Activated T-helper 2 cell treated with anti-CD3 and anti-CD28 coated beads, Interferon-gamma antibody, Interleukin-2, Interleukin-4, amounts not matched to agents 10 μg/mL and 5 μg/mL and 100 μg/mL, durations not matched to agents 14 hours and 24 hours and 36 hours (primary cell): ENCODE measurements at regions not wholly inside any gene's neighbourhood (a gene's known extent, or its start where the extent isn't known, plus 50 kb on each side); places are given as distances from the start of the nearest gene placed in this dataset.
"Not testable (repeated sequence)": the region's sequence is repeated elsewhere in the genome, so short reads cannot be mapped to it uniquely, and the experiment has no call there.

Source experiments
- DNase-seq: peaks from one replicate; pipeline ENCODE4 v3.0.0; 2021; ENCODE audit warnings: low spot score
- H3K27ac Mint-ChIP-seq: one replicate; pipeline ENCODE4 v1.8.0; 2021; ENCODE audit warnings: mixed read lengths
- H3K27me3 Mint-ChIP-seq: one replicate; pipeline ENCODE4 v1.8.0; 2021; ENCODE audit warnings: low read depth, mixed read lengths
- H3K36me3 Mint-ChIP-seq: one replicate; pipeline ENCODE4 v1.8.0; 2021; ENCODE audit warnings: low read depth, mixed read lengths
- H3K4me1 Mint-ChIP-seq: one replicate; pipeline ENCODE4 v1.8.0; 2021; ENCODE audit warnings: low read depth, mixed read lengths
- H3K4me3 Mint-ChIP-seq: one replicate; pipeline ENCODE4 v1.8.0; 2021; ENCODE audit warnings: low read depth, mild to moderate bottlenecking, moderate library complexity, mixed read lengths
- H3K9me3 Mint-ChIP-seq: one replicate; pipeline ENCODE4 v1.8.0; 2021; ENCODE audit warnings: mixed read lengths
- intact Hi-C: fragments of 100-400 bp; cut with micrococcal nuclease; formaldehyde crosslinking; loops from one replicate; pipeline ENCODE4 v1.15.1; 2023

DNA sequence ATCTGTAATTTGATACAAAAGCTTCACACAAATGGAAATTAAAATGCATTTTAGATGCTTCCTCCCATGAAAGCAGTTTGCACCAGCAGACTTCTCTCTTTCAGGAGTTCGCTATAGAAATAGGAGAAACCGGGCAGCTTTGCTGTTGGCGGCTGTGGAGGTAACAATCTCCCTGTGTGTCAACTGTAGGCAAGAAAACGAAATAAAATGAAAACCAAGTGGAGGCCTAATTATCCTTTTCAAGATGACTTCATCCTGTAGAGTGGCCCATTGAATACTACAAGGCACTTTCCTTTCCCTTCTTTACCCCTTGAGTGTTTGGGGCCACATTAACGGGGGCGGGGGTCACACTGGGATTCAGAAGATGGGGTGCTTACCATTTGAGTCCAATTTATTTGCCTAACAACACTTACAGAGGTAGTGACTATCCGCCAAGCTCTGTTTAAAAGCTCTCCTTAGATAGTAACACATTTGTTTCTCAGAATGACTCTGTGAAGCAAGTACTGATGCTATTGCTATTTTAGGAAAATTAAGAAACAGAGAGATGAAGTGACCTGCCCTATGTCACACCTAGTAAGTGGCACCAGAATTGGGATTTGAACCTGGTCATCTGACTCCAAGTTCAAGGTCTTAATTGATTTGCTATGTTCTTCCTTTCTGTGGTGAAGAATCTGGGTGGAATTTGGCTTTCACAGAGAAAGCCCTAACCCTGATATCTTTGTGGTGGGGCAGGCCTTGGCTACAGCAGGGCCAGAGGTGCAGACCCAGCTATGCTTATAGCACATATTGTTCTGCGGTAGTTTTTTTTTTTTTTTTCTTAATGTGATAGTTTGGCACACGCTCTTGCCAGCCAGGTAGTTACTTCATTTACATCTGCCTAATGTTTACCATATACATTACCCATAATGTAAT is 125.5 kb upstream of the MPHOSPH6 start:
- no peak for DNase-seq
- Mint-ChIP-seq H3K4me1 (no peaks in the 10 kb centered on the region), H3K9me3 (no peaks in the 10 kb centered on the region), H3K27ac (no peak overlapping the region), H3K4me3 (no peak overlapping the region), H3K27me3 (no peaks in the 10 kb centered on the region), H3K36me3 (no peaks in the 10 kb centered on the region)
- intact Hi-C loops: no loop called here

DNA sequence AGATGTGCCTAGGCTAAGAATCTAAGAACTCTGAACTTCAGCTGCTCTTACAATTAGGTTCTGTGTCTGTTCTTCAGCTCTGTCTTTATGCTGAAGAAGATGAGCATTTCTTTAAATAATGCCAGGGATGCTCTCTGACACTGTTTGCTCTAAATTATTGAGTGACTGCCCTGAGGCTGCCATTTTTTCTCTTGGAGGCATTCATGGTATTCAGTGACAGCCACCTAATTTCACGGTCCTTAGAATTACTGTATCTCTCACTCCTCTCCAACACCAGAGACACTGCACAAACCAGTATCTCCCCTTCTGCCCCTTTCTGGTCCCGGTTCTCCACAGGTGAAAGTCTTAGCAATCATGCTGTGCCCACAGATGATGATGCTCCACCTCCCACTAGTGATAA is 123.6 kb upstream of the MPHOSPH6 start:
- intact Hi-C loops: no loop called here
- no peaks in the 10 kb centered on the region for H3K9me3 Mint-ChIP-seq

DNA sequence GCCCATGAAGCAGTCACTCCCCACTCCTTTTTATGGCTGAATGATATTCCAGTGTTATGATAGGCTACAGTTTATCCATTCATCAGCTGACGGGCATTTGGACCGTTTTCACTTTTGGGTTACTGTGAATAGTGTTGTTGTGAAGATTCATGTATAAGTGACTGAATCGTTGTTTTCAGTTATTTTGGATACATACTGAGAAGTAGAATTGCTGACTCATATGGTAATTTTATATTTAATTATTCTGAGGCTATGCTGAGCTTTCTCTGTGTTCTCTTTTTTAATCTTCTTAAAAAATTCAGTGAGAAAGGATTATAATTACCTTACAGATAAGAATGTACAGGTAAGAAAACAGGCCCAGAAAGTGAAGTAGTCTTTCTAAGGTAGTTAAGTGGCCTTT is 117.9 kb upstream of the MPHOSPH6 start:
- no peak overlapping the region for H3K4me3 Mint-ChIP-seq
- DNase-seq: no peak
- no peaks in the 10 kb centered on the region for H3K4me1 Mint-ChIP-seq
- H3K9me3 Mint-ChIP-seq: no peaks in the 10 kb centered on the region
- H3K27ac Mint-ChIP-seq: no peak overlapping the region
- intact Hi-C loops: no loop called here
- H3K27me3 Mint-ChIP-seq: peaks cover 2% of the 10 kb centered on the region
- no peaks in the 10 kb centered on the region for H3K36me3 Mint-ChIP-seq

More for the DNA sequence above, 123.6 kb upstream of the MPHOSPH6 start:
- no peak for DNase-seq
- no peaks in the 10 kb centered on the region for H3K36me3 Mint-ChIP-seq
- H3K4me1 Mint-ChIP-seq: no peaks in the 10 kb centered on the region
- no peak overlapping the region for H3K4me3 Mint-ChIP-seq
- no peaks in the 10 kb centered on the region for H3K27me3 Mint-ChIP-seq
- no peak overlapping the region for H3K27ac Mint-ChIP-seq

DNA sequence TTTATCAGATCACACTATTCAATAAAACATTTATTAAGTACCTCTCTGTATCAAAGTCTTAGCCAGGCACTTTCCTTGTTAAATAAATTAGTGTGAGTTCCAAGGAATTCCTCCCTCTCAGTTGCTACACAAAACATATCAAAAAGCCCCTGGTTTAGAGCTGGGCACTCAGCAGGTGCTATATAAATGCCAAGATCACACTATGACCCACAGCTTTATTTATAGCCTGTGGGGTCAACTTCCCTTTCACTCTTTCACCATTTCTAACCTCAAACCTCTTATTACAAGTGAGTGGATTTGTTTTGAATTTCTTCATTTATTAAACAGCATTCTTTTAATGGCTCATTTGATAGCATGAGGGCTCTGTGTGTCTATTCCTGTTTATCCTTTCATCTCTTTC is 112.6 kb upstream of the MPHOSPH6 start:
- Mint-ChIP-seq H3K4me1 (no peaks in the 10 kb centered on the region), H3K36me3 (no peaks in the 10 kb centered on the region), H3K27ac (no peak overlapping the region), H3K4me3 (no peak overlapping the region), H3K9me3 (no peaks in the 10 kb centered on the region), H3K27me3 (peaks cover 2% of the 10 kb centered on the region)
- DNase-seq: no peak
- intact Hi-C loops: no loop called here

DNA sequence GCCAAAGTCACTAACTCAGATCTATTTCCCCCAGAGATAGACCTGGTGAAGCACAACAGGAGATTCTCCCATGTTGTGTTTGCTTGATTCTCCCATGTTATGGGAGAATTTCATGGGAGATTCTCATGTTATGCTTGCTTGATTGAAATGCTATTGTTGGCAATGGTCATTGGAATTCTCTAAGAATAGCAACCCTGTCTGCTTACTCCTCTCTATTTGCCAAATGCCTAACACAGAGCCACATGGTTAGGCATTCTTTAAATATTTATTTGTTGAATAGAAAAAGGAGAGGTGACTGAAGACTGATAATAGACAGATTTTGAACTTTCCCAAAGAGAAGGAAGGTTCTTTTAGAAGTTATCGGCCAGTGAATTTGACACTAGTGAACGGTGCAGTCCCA is 111.5 kb upstream of the MPHOSPH6 start:
- no peak for DNase-seq
- H3K27ac Mint-ChIP-seq: no peak overlapping the region
- intact Hi-C loops: no loop called here
- H3K27me3 Mint-ChIP-seq: peaks cover 2% of the 10 kb centered on the region
- no peaks in the 10 kb centered on the region for H3K4me1 Mint-ChIP-seq
- no peak overlapping the region for H3K4me3 Mint-ChIP-seq
- H3K9me3 Mint-ChIP-seq: no peaks in the 10 kb centered on the region
- no peaks in the 10 kb centered on the region for H3K36me3 Mint-ChIP-seq

DNA sequence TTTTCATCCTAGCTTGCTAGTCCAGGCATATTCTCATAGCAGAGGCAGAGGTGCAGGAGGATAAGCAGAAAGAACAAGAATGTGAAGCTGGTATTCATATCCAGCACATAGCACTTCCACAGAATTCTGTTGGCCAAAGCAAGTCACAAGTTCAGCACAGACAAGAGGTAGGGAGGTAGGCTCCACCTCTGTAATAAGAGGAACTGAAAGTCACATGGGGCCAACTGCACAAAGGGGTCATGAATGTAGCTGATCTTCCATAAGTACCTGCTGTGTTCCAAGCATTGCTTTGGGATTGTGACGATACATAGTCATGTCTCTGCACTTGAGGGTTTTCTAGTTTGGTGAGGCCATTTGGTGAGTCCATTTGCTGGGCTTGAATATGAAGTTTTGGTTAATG is 110.8 kb upstream of the MPHOSPH6 start:
- no peak for DNase-seq
- H3K4me3 Mint-ChIP-seq: no peak overlapping the region
- H3K36me3 Mint-ChIP-seq: no peaks in the 10 kb centered on the region
- H3K9me3 Mint-ChIP-seq: no peaks in the 10 kb centered on the region
- intact Hi-C loops: no loop called here
- peaks cover 2% of the 10 kb centered on the region for H3K27me3 Mint-ChIP-seq
- H3K27ac Mint-ChIP-seq: no peak overlapping the region
- no peaks in the 10 kb centered on the region for H3K4me1 Mint-ChIP-seq

DNA sequence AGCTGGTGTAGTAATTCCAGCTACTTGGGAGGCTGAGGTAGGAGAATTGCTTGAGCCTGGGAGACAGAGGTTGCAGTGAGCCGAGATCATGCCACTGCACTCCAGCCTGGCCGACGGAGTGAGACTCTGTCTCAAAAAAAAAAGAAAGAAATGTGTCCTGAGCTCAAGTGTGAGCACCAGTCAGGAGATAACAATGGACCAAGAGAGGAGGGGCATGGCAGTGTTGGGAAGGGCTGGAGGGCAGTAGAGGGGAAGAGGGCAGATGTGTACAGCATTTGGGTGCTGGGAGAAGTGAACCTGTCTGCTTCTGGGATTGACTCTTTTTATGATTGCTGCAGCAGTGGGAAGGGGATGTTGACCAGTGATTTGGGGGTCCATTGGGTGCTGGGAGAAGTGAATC is 105.3 kb upstream of the MPHOSPH6 start:
- H3K27ac Mint-ChIP-seq, DNase-seq, H3K9me3 Mint-ChIP-seq, H3K4me1 Mint-ChIP-seq, H3K36me3 Mint-ChIP-seq, H3K4me3 Mint-ChIP-seq, intact Hi-C loops, H3K27me3 Mint-ChIP-seq: not testable (repeated sequence)

DNA sequence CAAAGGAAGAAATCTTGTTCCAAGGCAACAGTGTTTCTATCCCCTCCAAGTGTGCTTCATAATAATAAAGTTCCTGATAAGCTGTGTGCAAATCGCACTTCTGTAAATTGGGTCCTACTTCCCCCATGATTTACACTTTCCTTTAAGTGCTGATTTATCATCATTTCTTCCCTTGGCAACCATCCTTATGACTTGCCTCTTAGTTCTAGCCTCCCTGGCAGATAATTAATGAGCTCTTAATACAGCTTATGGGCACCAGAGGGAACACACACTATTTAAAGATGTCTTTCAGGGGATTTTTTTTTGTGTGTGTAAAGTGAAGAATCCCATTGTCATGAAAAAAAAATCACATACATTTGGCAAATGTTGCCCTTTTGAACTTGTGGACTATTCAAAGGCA is 101.6 kb upstream of the MPHOSPH6 start:
- no peak for DNase-seq
- Mint-ChIP-seq H3K27me3 (peaks cover 2% of the 10 kb centered on the region), H3K9me3 (no peaks in the 10 kb centered on the region), H3K4me3 (no peak overlapping the region), H3K4me1 (no peaks in the 10 kb centered on the region), H3K27ac (no peak overlapping the region), H3K36me3 (no peaks in the 10 kb centered on the region)
- intact Hi-C loops: no loop called here

DNA sequence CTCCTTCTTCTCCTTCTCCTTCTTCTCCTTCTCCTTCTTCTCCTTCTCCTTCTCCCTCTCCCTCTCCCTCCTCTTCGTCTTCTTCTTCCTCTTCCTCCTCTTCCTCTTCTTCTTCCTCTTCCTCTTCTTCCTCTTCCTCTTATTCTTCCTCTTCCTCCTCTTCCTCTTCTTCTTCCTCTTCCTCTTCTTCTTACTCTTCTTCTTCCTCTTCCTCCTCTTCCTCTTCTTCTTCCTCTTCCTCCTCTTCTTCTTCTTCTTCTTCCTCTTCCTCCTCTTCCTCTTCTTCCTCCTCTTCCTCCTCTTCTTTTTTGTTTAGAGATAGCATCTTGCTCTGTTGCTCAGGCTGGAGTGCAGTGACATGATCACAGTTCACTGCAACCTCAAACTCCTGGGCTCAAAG is 97.7 kb upstream of the MPHOSPH6 start:
- DNase-seq, H3K4me1 Mint-ChIP-seq, H3K27ac Mint-ChIP-seq, H3K4me3 Mint-ChIP-seq, H3K27me3 Mint-ChIP-seq, H3K9me3 Mint-ChIP-seq, H3K36me3 Mint-ChIP-seq: not testable (repeated sequence)
- intact Hi-C loops: loop anchor here (10.0 kb wide), 1 partner anchor 357 kb away; the partner anchor contains the start of gene CDH13

DNA sequence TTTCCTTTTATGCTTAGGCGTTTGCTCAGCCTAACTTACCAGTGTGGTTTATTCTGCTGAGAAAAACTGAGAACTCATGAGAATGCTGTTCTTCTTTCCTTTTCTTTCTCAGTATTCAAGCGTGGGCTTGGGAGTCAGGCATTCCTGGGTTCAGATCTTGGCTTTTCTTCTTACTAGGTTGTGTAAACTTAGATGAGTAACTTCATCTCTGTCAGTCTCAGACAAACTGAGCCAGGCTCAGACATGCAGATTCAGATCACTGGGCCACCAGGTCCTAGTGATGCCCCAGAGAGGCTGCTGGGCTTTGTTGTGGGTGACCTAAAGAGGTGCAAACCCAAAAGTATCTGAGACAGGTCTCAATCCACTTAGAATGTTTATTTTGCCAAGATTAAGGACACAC is 95.8 kb upstream of the MPHOSPH6 start:
- Mint-ChIP-seq H3K9me3 (peaks cover under 1% of the 10 kb centered on the region), H3K36me3 (no peaks in the 10 kb centered on the region), H3K27me3 (peaks cover 2% of the 10 kb centered on the region), H3K4me3 (no peak overlapping the region), H3K4me1 (no peaks in the 10 kb centered on the region), H3K27ac (no peak overlapping the region)
- intact Hi-C loops: loop anchor here (10.0 kb wide), 1 partner anchor 359 kb away; the partner anchor contains the start of gene CDH13
- no peak for DNase-seq

DNA sequence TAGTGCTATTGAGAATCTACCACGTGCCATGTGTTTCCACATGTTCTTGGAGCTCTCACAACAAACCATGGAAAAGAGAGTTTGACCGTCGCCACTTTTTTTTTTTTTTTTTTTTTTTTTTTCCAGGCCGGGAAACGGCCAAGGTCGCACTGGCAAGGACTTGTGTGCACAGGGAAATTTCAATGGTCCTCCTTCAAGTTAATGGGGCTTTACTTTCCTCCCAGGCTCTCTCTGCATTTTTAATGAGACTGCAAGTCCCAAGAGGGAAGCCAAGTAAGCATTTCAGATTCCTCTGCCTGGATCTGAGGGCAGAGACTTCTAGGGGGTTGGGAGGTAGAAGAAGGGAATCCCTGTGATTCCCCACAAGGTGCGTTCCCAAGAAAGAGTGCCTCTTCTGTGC is 94.7 kb upstream of the MPHOSPH6 start:
- H3K4me1 Mint-ChIP-seq: no peaks in the 10 kb centered on the region
- H3K4me3 Mint-ChIP-seq: no peak overlapping the region
- intact Hi-C loops: loop anchor here (5.0 to 10.0 kb wide), 3 partner anchors 193 to 953 kb away; partner anchors contain the start of gene CDH13
- DNase-seq: no peak
- no peak overlapping the region for H3K27ac Mint-ChIP-seq
- no peaks in the 10 kb centered on the region for H3K36me3 Mint-ChIP-seq
- peaks cover 4% of the 10 kb centered on the region for H3K27me3 Mint-ChIP-seq
- peaks cover 9% of the 10 kb centered on the region for H3K9me3 Mint-ChIP-seq

DNA sequence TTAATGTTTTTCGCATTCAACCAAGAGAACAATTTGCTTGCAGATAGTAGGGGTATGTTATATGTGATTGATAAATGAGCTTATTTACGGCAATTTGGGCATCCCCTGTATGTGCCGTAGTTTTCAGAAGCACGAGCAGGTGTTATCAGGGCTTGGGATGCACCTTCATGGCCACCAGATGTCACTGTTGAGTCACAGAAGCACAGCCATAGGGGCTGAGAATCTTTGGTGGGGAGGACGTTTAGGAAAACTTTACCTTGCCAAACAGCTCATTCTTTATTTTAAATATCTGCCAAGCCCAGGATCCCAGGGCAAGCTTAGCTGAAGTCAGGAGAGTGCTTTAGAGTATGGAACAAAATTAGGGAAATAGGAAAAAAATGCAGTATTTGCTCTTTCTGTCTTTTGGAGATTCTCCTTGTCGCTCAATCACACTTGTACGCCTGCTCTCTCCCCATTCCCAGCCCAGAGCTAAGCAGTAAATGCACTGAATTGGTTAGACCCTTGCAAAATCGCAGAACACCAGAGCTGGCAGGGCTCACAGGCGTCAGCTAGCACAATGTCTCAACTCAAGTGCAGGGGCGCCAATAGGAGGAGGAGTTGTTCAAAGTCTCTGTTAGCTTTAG is 93.6 kb upstream of the MPHOSPH6 start:
- peak; percentile 31 for DNase-seq
- Mint-ChIP-seq H3K27me3 (peaks cover 4% of the 10 kb centered on the region), H3K4me1 (no peaks in the 10 kb centered on the region), H3K9me3 (peaks cover 9% of the 10 kb centered on the region), H3K27ac (no peak overlapping the region), H3K36me3 (no peaks in the 10 kb centered on the region), H3K4me3 (no peak overlapping the region)
- intact Hi-C loops: loop anchor here (5.0 to 10.0 kb wide), 3 partner anchors 194 to 954 kb away; partner anchors contain the start of gene CDH13

DNA sequence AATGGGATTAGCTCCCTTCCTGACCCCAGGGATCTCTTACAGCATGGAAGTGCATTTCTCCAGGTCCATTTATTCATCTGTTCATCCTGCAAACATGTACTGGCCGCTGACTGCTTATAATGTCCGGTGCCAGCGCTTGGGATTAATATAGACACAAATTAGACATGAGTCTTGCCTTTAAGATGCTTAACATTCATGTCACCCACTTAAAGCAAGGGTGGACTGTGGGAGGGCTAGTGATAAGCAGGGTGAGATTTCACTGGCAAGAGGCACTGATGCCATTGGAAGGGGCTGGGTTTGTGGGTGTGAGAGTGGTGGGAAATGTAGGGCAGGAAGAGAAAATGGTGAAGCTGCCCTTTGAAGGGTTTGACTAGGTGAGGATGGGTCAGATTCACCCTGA is 92.2 kb upstream of the MPHOSPH6 start:
- H3K36me3 Mint-ChIP-seq: no peaks in the 10 kb centered on the region
- no peak for DNase-seq
- peaks cover 4% of the 10 kb centered on the region for H3K27me3 Mint-ChIP-seq
- no peak overlapping the region for H3K27ac Mint-ChIP-seq
- H3K9me3 Mint-ChIP-seq: peaks cover 9% of the 10 kb centered on the region
- H3K4me1 Mint-ChIP-seq: no peaks in the 10 kb centered on the region
- no peak overlapping the region for H3K4me3 Mint-ChIP-seq
- intact Hi-C loops: loop anchor here (5.0 to 10.0 kb wide), 3 partner anchors 195 to 955 kb away; partner anchors contain the start of gene CDH13
